GM11168 (cell line): ENCODE measurements at regions not wholly inside any gene's neighbourhood (a gene's known extent, or its start where the extent isn't known, plus 50 kb on each side); places are given as distances from the start of the nearest gene placed in this dataset.

ENCODE experiments used
- in situ Hi-C: fragments of 300-500 bp; cut with MboI; formaldehyde crosslinking; loops from one replicate; pipeline ENCODE4 v1.12.0; 2022; ENCODE audit warnings: low sequenced_read_pairs; ENCODE audit not compliant: unreplicated experiment

DNA sequence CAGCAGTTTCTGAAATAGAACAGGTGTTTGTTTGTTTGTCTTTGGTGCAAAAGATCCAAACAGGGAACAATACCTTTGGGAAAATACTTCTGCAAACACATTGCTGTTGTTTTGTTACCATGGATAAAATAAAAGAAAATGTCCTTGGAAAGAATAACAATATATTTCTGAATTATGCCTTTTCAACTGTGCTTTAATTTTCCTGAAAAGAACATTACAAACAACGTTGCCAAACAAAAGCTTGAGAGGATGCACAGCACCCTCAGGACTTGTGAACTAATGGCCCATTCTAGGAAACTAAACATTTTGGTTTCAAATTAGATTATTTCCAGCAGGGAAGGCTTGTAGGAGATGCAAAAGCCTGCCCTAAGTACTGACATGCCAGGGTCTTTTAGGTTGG lies 967.2 kb downstream of the TLE4 start:
- in situ Hi-C loops, result no loop called here

- in situ Hi-C loops, result no loop called here
Observed at GRCh38 chr9:80522465-80522864, 950.7 kb downstream of the TLE4 start.

DNA sequence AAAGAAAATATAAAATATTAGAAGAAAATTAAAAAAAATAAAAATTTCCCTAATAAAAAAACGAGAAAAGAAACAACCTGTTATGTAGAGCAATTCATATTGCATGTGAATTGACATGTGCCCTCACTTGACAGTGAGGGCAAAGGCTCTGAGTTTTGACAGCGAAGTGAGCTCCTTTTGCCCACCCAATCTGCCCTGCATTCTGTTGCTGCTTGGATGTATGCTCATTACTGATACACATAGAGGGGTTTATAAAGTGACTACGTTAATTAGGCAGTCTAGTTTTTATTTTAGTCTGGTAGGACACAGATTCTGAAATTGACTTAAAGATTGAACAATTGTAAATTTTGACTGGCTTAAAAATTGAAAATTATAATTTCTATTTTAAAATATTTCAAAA lies 949.4 kb downstream of the TLE4 start:
- in situ Hi-C loops, result no loop called here

DNA sequence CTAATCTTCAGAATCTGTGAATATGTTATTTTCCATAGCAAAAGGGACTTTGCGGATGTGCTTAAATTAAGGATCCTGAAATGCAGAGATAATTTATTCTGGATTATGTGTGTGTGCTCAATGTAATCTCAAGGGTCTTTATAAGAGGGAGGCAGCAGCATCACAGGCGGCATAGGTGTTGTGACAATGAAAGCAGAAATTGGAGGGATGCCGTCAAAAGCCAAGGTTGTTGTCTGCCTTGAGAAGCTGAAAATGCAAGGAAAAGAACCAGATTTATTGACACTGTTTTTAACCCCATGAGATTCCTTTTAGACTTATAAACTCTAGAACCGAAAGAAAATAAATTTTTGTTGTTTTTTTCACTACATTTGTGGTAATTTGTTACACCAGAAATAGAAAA lies 948.5 kb downstream of the TLE4 start:
- in situ Hi-C loops, result no loop called here

- in situ Hi-C loops, result no loop called here
Observed at GRCh38 chr9:80518441-80518840, 946.7 kb downstream of the TLE4 start.

GRCh38 chr9:80516679-80517078 lies 944.9 kb downstream of the TLE4 start:
- in situ Hi-C loops, result no loop called here

DNA sequence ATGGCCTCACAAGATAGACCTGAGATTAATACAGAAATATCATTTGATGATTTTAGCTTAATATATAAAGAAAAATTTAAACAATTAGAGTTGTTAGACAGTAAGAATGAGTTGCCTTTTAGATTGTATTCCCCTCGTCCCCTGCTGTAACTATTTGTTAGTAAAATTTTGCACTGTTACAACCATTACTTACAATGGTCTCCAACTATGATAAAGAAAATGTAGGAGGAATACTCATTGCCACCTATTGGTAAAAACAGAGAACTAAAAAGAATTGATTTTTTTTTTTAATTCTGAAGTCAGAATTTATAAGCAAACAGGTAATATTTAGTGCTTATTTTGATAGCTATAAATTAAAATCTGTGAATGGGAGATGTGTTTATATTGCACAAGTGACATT lies 937.6 kb downstream of the TLE4 start:
- in situ Hi-C loops, result no loop called here

- in situ Hi-C loops, result no loop called here
Observed at GRCh38 chr9:80507611-80508010, 935.8 kb downstream of the TLE4 start.

DNA sequence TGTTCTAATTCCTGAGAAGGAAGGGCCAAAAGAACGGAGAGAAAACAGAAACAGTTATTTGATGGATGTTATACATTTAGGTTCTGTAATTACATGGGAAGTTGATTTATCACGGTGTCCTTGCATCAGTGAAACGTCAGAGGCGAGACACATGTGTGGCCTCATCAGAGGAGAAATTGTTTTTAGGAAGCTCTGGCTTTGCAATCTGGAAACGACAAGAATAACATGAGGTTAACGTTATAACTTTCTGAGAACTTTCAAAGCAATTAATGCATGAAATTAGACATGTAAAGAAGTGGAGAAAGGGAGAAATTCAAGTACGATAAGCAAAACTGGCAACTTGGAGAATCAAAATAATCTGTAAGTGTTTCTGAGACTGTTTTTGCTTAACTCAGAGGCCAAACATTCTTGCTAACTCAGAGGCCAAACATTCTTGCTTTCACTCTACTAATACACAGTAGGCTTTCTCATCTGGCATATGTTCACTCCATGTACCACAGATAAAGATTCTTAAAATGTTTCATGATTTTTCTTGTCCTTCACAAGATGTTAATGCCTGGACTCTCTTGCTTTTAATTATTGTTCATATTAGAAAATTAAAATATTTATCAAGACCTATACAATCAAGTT lies 933.0 kb downstream of the TLE4 start:
- in situ Hi-C loops, result no loop called here

DNA sequence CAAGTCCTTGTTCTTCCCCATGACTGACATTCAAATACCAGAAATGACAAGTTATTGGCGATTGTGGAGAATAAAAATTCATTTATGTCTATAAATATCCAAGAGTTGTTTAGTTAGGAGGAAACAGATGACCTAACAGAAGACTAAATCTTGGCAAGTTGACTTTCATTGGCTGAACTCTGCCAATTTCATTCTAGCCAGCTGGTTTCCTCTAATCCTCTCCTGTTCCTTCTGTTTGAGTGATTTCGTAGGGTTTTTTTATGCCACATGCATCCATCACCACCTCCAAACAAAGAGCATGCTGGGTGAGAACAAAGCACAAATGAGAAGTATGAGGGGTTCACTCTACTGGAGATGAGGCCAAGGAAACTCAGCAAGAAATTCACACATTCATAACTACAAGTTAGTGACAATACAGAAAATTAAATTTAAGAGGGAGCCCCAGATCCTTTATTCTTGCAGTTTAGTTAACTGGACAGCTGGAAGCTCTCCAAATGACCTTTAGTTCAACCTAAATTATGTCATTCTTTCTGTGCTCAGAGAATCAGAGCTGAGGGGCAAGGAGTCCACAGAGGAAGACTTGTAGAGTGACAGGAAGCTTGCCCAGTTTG lies 932.0 kb downstream of the TLE4 start:
- in situ Hi-C loops, result no loop called here

- in situ Hi-C loops, result no loop called here
Observed at GRCh38 chr9:80502306-80502705, 930.5 kb downstream of the TLE4 start.

GRCh38 chr9:80501635-80502034 lies 929.9 kb downstream of the TLE4 start:
- in situ Hi-C loops, result no loop called here

- in situ Hi-C loops, result no loop called here
Observed at GRCh38 chr9:80500300-80500699, 928.5 kb downstream of the TLE4 start.

GRCh38 chr9:80498001-80498555 lies 926.3 kb downstream of the TLE4 start:
- in situ Hi-C loops, result no loop called here

DNA sequence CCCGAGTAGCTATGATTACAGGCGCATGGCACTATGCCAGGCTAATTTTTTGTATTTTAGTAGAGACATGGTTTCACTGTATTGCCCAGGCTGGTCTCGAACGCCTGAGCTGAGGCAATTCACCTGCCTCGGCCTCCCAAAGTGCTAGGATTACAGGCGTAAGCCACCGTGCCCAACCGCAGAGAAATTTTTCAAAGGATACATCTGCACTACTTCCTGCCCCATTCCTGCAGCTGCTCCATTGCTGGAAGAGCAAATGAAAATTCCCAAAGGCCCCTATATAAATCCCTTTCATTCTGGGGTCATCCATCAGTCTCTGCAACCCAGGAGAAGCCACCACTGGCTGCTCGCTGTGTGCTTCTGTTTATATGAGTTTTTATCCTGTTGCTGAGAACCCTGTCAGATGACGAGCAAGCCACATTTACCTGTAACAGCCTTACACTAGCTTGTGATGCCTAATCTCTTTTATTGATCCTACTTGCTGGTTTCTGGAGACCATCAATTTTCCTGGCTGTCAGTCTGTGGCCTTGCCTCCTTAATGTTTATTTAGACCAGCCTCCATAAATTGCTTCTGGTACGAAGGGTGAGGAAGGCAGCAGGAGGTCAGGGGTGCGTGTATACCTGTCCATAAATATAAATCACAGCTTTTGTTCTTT lies 925.3 kb downstream of the TLE4 start:
- in situ Hi-C loops, result no loop called here

DNA sequence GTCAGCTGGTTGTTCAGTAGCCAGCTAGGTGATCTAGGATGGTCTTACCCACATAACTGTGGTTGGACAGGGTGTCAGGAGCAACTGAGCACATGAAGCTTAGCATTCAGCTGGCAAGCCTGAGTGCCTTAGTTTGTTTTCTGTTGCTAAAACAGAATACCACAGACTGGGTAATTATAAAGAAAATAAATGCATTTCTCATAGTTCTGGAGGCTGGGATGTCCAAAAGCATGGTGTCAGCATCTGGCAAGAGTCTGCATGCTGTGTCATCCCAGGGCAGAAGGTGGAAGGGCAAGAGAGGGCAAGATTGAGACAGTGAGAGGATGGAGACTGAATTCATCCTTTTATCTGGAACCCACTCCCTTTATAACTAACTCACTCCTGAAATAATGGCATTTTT lies 921.5 kb downstream of the TLE4 start:
- in situ Hi-C loops, result no loop called here

- in situ Hi-C loops, result no loop called here
Observed at GRCh38 chr9:80492221-80492620, 920.5 kb downstream of the TLE4 start.

- in situ Hi-C loops, result no loop called here
Observed at GRCh38 chr9:80491086-80491696, 919.4 kb downstream of the TLE4 start.

- in situ Hi-C loops, result no loop called here
Observed at GRCh38 chr9:80489329-80489728, 917.6 kb downstream of the TLE4 start.

- in situ Hi-C loops, result no loop called here
Observed at GRCh38 chr9:80485420-80486250, 913.9 kb downstream of the TLE4 start.
